GM19351 (cell line): ENCODE measurements at regions not wholly inside any gene's neighbourhood (a gene's known extent, or its start where the extent isn't known, plus 50 kb on each side); places are given as distances from the start of the nearest gene placed in this dataset.

ENCODE experiments used
- ATAC-seq: cut with Tn5 transposase; IDR thresholded peaks from one replicate; pipeline ENCODE4 v1.9.1; 2021; ENCODE audit warnings: mild to moderate bottlenecking, moderate library complexity; ENCODE audit not compliant: unreplicated experiment

GRCh38 chr21:41074396-41075184, 93.4 kb upstream of the BACE2 start:
- ATAC-seq: no peak

GRCh38 chr21:41075656-41076055, 92.3 kb upstream of the BACE2 start:
- ATAC-seq: no peak

- no peak for ATAC-seq
Observed at GRCh38 chr21:41076064-41076463, 91.9 kb upstream of the BACE2 start.

- no peak for ATAC-seq
Observed at GRCh38 chr21:41079159-41079558, 88.8 kb upstream of the BACE2 start.

GRCh38 chr21:41080485-41081121, 87.4 kb upstream of the BACE2 start:
- no peak for ATAC-seq

- ATAC-seq: no peak
Observed at GRCh38 chr21:41086569-41086968, 81.4 kb upstream of the BACE2 start.

- ATAC-seq: no peak
Observed at GRCh38 chr21:41090981-41091380, 77.0 kb upstream of the BACE2 start.

GRCh38 chr21:41091616-41092015, 76.3 kb upstream of the BACE2 start:
- ATAC-seq: no peak

- ATAC-seq: no peak
Observed at GRCh38 chr21:41092312-41092711, 75.6 kb upstream of the BACE2 start.

- ATAC-seq: no peak
Observed at GRCh38 chr21:41095983-41096382, 72.0 kb upstream of the BACE2 start.

GRCh38 chr21:41098076-41098475, 69.9 kb upstream of the BACE2 start:
- no peak for ATAC-seq

GRCh38 chr21:41098481-41099042, 69.4 kb upstream of the BACE2 start:
- ATAC-seq: no peak

- ATAC-seq: no peak
Observed at GRCh38 chr21:41100826-41101550, 67.0 kb upstream of the BACE2 start.

GRCh38 chr21:41102281-41102680, 65.7 kb upstream of the BACE2 start:
- no peak for ATAC-seq

- ATAC-seq: no peak
Observed at GRCh38 chr21:41107602-41108001, 60.4 kb upstream of the BACE2 start.

GRCh38 chr21:41108668-41109585, 59.0 kb upstream of the BACE2 start:
- no peak for ATAC-seq

- no peak for ATAC-seq
Observed at GRCh38 chr21:41110161-41110560, 57.8 kb upstream of the BACE2 start.

GRCh38 chr21:41110664-41111063, 57.3 kb upstream of the BACE2 start:
- ATAC-seq: no peak

GRCh38 chr21:41111681-41112080, 56.3 kb upstream of the BACE2 start:
- no peak for ATAC-seq
